HG02588 (cell line): ENCODE measurements at regions not wholly inside any gene's neighbourhood (a gene's known extent, or its start where the extent isn't known, plus 50 kb on each side); places are given as distances from the start of the nearest gene placed in this dataset.

Source experiments
- ATAC-seq: cut with Tn5 transposase; IDR thresholded peaks from one replicate; pipeline ENCODE4 v1.9.1; 2021; ENCODE audit warnings: mild to moderate bottlenecking, moderate library complexity; ENCODE audit not compliant: unreplicated experiment

GRCh38 chr6:170122651-170123050 is 168.2 kb downstream of the DLL1 start:
- no peak for ATAC-seq

GRCh38 chr6:170117111-170117972 is 173.5 kb downstream of the DLL1 start:
- ATAC-seq, result no peak

- ATAC-seq, result no peak
Observed at GRCh38 chr6:170116636-170117035, 174.2 kb downstream of the DLL1 start.

GRCh38 chr6:170114956-170115855 is 175.7 kb downstream of the DLL1 start:
- no peak for ATAC-seq

GRCh38 chr6:170114187-170114945 is 176.5 kb downstream of the DLL1 start:
- ATAC-seq, result no peak

- no peak for ATAC-seq
Observed at GRCh38 chr6:170113141-170113540, 177.7 kb downstream of the DLL1 start.

- no peak for ATAC-seq
Observed at GRCh38 chr6:170112583-170112860, 178.4 kb downstream of the DLL1 start.

- no peak for ATAC-seq
Observed at GRCh38 chr6:170111816-170112582, 178.9 kb downstream of the DLL1 start.

GRCh38 chr6:170111141-170111664 is 179.7 kb downstream of the DLL1 start:
- ATAC-seq, result no peak

- ATAC-seq, result no peak
Observed at GRCh38 chr6:170110201-170111140, 180.4 kb downstream of the DLL1 start.

GRCh38 chr6:170108890-170109587 is 181.8 kb downstream of the DLL1 start:
- ATAC-seq, result no peak

GRCh38 chr6:170108456-170108855 is 182.4 kb downstream of the DLL1 start:
- ATAC-seq, result no peak

GRCh38 chr6:170107606-170108222 is 183.2 kb downstream of the DLL1 start:
- no peak for ATAC-seq

- no peak for ATAC-seq
Observed at GRCh38 chr6:170106906-170107525, 183.9 kb downstream of the DLL1 start.

GRCh38 chr6:170102582-170103481 is 188.0 kb downstream of the DLL1 start:
- no peak for ATAC-seq

- ATAC-seq, result no peak
Observed at GRCh38 chr6:170102038-170102437, 188.8 kb downstream of the DLL1 start.
